GM12891 (cell line): ENCODE measurements at regions not wholly inside any gene's neighbourhood (a gene's known extent, or its start where the extent isn't known, plus 50 kb on each side); places are given as distances from the start of the nearest gene placed in this dataset.
"Not testable (repeated sequence)": the region's sequence is repeated elsewhere in the genome, so short reads cannot be mapped to it uniquely, and the experiment has no call there.

Source experiments
- DNase-seq: peaks from one replicate; pipeline ENCODE4 v3.0.0; 2011; ENCODE audit warnings: low spot score; ENCODE audit not compliant: insufficient read length
- FAIRE-seq: peaks from 2 replicates; lab custom pipeline; 2011; peaks lifted over from hg19 to GRCh38; lab: Jason Lieb, UNC
- PAX5 ChIP-seq: IDR thresholded peaks from 2 replicates; pipeline ENCODE4 v1.6.1; 2011; ENCODE audit warnings: low read length, moderate library complexity, mild to moderate bottlenecking; ENCODE audit not compliant: insufficient read depth, severe bottlenecking
- POLR2A ChIP-seq: IDR thresholded peaks from 2 replicates; pipeline ENCODE4 v1.6.1; 2011; ENCODE audit warnings: low read depth, low read length, control low read depth
- POLR2AphosphoS5 ChIP-seq: IDR thresholded peaks from 2 replicates; pipeline ENCODE4 v1.6.1; 2011; ENCODE audit warnings: low read depth, low read length, control low read depth
- POU2F2 ChIP-seq: IDR thresholded peaks from 2 replicates; pipeline ENCODE4 v1.6.1; 2011; ENCODE audit warnings: low read depth, mild to moderate bottlenecking, control low read depth, low read length, moderate library complexity
- SPI1 ChIP-seq: IDR thresholded peaks from 2 replicates; pipeline ENCODE4 v1.6.1; 2011; ENCODE audit warnings: low read depth, low read length, control low read depth
- TAF1 ChIP-seq: IDR thresholded peaks from 2 replicates; pipeline ENCODE4 v1.6.1; 2011; ENCODE audit warnings: low read depth, low read length, control low read depth

- no peak for DNase-seq
- FAIRE-seq = no peak
- TF ChIP-seq PAX5 (no peak), SPI1 (no peak), POU2F2 (no peak), POLR2A (no peak), TAF1 (no peak), POLR2AphosphoS5 (no peak)
Measured at GRCh38 chr2:138086576-138086975, 122.3 kb downstream of the HNMT start.

- FAIRE-seq (no peak), DNase-seq (no peak)
- TF ChIP-seq POU2F2 = no peak
- no peak for TF ChIP-seq TAF1
- TF ChIP-seq POLR2AphosphoS5 = no peak
- TF ChIP-seq POLR2A = no peak
- no peak for TF ChIP-seq SPI1
- no peak for TF ChIP-seq PAX5
Measured at GRCh38 chr2:138087751-138088593, 123.7 kb downstream of the HNMT start.

- FAIRE-seq (no peak), DNase-seq (peak; percentile 14)
- TF ChIP-seq POLR2A (no peak), SPI1 (peak; percentile 46), TAF1 (no peak)
Measured at GRCh38 chr2:138090330-138090729, 126.1 kb downstream of the HNMT start.

- FAIRE-seq = no peak
- DNase-seq = no peak
- no peak for TF ChIP-seq POLR2A
- no peak for TF ChIP-seq PAX5
- TF ChIP-seq SPI1 = no peak
- no peak for TF ChIP-seq POLR2AphosphoS5
- TF ChIP-seq POU2F2 = no peak
- TF ChIP-seq TAF1 = no peak
Measured at GRCh38 chr2:138093455-138093854, 129.2 kb downstream of the HNMT start.

GRCh38 chr2:138094031-138094430, 129.8 kb downstream of the HNMT start:
- no peak for FAIRE-seq

GRCh38 chr2:138095336-138095735, 131.1 kb downstream of the HNMT start:
- no peak for DNase-seq
- no peak for TF ChIP-seq POLR2AphosphoS5
- no peak for TF ChIP-seq POLR2A
- no peak for TF ChIP-seq SPI1
- no peak for TF ChIP-seq POU2F2
- TF ChIP-seq TAF1 = no peak
- TF ChIP-seq PAX5 = no peak
- FAIRE-seq = no peak

More at GRCh38 chr2:138094031-138094430, 129.8 kb downstream of the HNMT start:
- no peak for DNase-seq
- TF ChIP-seq POLR2A (no peak), POU2F2 (no peak), SPI1 (no peak), POLR2AphosphoS5 (no peak), TAF1 (no peak), PAX5 (no peak)

- FAIRE-seq = not testable (repeated sequence)
Measured at GRCh38 chr2:138099288-138099687, 135.0 kb downstream of the HNMT start.

GRCh38 chr2:138101718-138102117, 137.4 kb downstream of the HNMT start:
- TF ChIP-seq POLR2AphosphoS5 (no peak), TAF1 (no peak), POU2F2 (no peak), SPI1 (no peak), POLR2A (no peak), PAX5 (no peak)
- no peak for FAIRE-seq
- no peak for DNase-seq

More at GRCh38 chr2:138099288-138099687, 135.0 kb downstream of the HNMT start:
- DNase-seq = not testable (repeated sequence)

GRCh38 chr2:138102664-138103063, 138.4 kb downstream of the HNMT start:
- no peak for TF ChIP-seq PAX5
- FAIRE-seq (no peak), DNase-seq (no peak)

GRCh38 chr2:138103156-138103555, 138.9 kb downstream of the HNMT start:
- FAIRE-seq = no peak
- DNase-seq = no peak
- TF ChIP-seq POU2F2 = no peak
- no peak for TF ChIP-seq TAF1
- TF ChIP-seq POLR2AphosphoS5 = no peak
- no peak for TF ChIP-seq POLR2A
- no peak for TF ChIP-seq SPI1
- TF ChIP-seq PAX5 = no peak

- no peak for FAIRE-seq
- DNase-seq = no peak
- TF ChIP-seq POLR2A (no peak), POU2F2 (no peak), PAX5 (no peak), SPI1 (no peak), TAF1 (no peak), POLR2AphosphoS5 (no peak)
Measured at GRCh38 chr2:138104071-138104470, 139.8 kb downstream of the HNMT start.
